Activated CD4-positive, CD25-positive, alpha-beta regulatory T cell (primary cell): ENCODE measurements at regions not wholly inside any gene's neighbourhood (a gene's known extent, or its start where the extent isn't known, plus 50 kb on each side); places are given as distances from the start of the nearest gene placed in this dataset.
"Not testable (repeated sequence)": the region's sequence is repeated elsewhere in the genome, so short reads cannot be mapped to it uniquely, and the experiment has no call there.

Experiments used
- DNase-seq, 4 experiments: peaks; one replicate each; lab custom pipeline; 2025; lab: John Stamatoyannopoulos, UW

DNA sequence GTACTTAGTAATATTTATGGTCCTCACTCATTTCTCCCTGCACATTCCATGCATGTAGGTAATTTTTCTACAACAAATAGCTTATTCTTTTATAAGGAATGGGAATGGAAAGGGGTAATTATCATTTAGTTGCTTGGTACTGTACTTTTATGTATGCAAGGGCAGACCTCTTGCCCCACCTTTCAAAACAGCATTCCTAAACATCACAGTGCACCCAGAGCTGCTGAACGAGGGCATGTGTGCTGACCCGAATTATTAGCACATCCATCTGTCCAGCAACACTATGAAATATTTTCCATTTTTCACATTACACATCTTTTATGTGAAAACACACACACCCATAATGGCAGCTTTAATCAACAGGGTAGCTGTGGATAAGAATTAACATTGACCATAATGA lies 228.6 kb upstream of the ARRDC3 start:
- no peak for DNase-seq

DNA sequence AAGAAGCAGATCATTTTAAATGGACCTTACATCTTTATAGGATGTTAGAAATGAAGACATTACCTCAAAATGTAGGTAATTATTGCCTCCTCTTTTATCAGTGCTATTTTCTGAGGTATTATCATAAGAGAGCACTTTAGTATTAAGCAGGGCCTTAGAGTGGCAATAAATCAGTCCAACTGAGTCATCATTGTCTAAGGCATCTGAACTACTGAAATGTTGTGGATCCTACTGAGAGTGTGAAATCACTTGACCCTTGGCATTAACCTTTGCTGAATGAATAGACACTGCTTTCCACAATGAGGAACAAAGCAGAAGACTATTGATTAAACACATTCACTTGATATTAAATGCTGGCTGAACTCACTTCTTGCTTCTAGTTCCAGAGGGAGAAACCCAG lies 224.6 kb upstream of the ARRDC3 start:
- DNase-seq = no peak

DNA sequence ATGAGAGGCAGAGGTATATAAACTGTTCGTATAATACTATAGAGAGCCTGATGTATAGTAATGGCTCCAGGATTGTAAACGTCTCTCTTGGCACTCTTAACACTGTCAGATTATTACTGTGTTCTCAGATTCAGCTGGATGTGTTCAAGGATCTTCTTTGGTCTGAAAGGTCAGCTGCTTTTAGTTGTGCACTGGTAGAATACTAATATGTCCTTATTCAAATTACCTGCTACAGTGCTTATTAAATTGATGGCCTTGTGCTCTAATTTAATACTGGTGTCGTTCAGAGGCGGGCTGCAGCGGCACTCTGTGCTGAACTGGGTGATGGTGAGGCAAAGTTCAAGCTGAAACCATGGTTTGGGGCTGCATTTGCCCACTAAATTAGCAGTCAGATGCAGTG lies 216.7 kb upstream of the ARRDC3 start:
- DNase-seq = no peak

DNA sequence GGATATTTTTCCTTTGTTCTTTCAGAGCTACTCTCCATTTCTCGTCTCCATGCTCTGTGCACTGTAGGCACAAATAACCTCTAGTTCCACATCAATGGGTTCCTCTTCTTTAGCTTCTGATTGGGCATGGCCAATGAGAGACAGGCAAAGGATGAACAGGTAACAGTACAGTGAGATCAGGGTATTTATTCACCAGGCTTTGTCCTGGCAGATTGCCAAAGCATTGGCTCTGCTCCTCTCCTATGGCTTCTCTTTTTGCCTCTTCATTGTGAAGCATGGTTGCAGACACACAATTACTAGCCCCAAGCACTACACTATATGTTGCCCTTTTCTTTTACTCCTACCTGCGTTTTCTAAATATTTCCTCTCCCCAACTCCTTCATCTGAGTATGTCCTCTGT lies 215.1 kb upstream of the ARRDC3 start:
- no peak for DNase-seq

DNA sequence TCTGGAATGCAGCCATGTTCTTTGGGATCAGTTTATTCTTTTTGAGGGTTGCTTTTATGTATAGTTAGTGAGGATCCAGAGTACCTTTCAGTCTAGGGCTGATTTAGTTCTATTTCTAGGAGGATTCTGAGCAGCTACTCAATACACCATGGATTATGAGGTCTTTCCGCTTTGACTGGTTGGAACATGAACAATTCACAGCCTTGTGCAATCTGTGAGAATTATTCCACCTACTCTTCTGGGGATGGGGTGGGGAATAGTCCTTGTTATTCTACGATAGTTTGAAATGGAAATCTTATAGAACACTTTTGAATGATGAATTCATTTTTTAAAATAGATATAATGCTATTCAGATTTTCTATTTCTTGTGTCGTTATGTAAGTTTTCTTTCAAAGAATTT lies 212.3 kb upstream of the ARRDC3 start:
- DNase-seq = no peak

DNA sequence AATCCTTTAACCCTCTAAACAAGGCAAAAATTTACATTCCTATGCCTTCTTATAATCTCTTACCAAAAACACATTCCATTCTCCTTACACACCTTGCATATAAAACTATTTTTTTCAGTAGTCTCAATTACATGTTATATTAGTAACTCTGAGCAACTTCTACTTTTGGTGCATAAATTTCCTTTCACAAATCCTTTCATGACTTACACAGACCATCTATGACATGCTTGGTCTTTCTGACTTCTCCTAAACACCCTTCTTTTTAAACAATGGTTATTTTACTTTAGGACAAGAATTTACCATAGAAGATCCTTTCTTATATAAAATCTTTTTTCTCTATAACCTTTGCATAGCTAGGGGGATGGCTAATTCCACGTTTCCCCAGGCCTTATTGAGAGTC lies 208.0 kb upstream of the ARRDC3 start:
- no peak for DNase-seq

DNA sequence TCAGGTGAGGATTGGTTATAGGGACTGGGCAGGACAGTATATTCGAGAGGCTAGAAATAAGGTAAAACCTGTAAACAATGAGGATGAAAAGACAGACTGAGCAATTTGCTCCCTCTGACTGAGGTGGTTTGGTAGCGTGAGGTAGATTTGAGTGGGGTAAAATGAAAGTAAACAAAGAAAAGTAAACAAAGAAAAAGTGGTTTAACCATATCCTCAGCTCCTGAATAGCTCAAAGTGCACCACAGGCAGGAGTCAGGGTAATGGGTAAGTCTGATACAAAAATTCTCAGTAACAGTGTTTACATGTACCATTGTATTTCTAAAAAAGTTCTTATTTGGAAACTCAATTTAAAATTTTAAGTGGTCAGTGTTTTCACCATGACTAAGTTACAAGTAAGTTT lies 203.1 kb upstream of the ARRDC3 start:
- DNase-seq = no peak

DNA sequence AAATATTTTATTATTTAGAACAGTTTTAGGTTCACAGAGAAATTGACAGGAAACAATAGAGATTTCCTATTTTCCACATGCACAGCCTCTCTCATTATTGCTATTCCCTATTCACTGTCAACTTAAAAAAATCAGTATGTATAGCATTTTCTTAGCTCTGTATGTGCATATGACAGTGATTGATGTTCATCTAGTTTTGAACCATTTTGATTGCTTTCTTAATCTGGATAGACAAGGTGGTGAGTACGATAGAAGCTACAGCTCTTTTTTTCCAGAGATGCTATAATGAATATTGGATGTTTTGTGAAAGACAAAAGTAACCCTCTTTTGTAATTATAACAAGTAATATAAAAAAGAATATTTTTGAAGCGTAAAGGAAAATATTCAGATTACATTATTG lies 201.2 kb upstream of the ARRDC3 start:
- no peak for DNase-seq

DNA sequence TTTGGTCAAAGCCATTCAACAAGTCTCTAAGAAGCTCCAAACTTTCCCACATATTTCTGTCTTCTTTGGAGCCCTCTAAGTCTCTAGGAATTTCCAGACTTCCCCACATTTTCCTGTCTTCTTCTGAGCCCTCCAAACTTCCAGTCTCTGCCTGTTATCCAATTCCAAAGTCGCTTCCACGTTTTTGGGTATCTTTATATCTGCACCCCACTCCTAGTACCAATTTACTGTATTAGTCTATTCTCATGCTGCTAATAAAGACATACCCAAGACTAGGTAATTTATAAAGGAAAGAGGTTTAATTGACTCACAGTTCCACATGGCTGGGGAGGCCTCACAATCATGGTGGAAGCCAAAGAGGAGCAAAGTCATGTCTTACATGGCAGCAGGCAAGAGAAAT lies 182.9 kb upstream of the ARRDC3 start:
- not testable (repeated sequence) for DNase-seq

DNA sequence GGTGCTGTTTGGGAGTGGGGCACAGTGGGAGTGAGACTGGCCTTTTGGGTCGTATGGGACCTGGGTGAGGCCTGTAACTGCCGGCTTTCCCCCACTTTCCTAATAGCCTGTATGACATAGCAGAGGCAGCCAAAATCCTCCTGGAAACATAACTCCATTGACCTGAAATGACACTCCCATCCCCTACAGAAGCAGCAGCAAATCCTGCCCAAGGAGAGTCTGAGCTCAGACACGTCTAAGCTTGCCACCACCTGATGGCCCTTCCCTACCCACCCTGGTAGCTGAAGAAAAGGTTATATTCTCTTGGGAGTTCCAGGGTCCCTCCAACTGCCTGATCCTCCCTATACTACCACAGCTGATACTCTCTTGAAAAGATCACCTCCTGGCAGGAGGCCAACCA lies 179.8 kb upstream of the ARRDC3 start:
- no peak for DNase-seq

DNA sequence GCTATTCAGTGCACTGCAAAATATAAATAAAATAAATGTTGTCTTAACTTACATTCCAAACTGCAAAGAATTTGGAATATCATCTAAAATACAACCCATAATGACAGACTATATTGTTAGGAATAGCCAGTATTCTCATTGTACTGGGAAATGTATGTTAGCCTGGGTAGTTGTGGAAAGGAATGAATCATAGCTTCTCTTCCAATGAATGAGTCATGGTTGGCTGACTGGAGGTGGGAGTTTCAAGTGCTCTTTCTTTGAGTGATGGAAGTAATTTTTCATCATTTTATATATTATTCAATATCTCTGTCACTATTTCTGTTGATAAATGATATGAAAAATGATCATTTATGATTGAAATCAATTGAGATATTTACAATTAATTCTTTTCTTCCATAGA lies 158.6 kb upstream of the ARRDC3 start:
- no peak for DNase-seq

DNA sequence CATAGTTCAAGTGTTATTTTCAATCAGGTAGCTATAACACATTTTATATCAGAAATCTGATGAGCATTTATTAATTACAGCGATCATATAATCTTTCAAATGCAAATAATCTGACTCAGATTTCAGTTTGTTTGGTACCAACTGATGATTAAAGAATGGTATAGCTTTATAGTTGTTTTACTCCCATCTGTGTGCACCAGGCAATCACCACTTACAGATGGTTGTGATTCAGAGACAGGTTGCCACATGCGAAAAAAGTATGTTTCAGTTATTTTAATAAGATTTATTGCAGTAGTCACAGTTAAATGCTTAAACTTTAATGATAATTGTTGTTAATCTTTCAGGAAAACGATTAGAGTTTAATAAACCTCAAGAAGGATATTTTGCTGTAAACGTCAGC lies 155.1 kb upstream of the ARRDC3 start:
- no peak for DNase-seq

DNA sequence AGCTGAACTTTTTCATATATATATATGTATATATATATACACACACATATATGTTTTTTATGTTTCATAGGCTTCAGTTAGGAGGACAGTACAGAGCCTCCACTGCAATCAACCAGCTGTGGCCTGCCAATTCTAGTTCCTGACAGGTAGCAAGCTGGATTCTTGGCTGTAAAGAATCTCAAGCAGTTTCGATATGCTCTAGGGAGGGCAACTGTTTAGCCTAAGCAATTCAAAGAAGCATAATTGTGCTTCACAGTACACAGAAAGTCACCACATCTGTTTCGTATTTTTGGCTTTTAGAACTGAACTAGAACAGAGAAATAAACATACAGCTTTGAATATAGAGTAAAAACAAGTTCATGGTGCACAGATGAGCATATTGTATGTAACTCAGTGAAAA lies 152.4 kb upstream of the ARRDC3 start:
- no peak for DNase-seq

DNA sequence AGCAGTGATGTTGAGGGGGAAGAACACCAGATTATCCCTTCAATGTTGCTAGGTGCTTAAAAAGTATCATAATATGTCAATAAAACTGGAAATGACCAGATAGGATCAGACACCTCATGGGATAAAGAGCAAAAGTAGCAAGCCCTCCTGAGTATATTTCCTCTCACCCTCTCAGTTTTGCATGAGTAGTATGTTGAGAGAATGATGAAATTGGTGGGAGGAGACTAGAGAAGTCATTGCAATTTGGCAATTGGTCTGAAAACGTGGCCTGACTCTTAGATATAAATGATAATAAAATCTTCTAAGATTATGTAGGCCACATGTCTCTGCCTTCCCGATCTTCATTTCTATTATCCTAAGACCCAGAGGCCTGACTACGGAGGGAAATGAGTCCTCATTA lies 151.2 kb upstream of the ARRDC3 start:
- DNase-seq = no peak

DNA sequence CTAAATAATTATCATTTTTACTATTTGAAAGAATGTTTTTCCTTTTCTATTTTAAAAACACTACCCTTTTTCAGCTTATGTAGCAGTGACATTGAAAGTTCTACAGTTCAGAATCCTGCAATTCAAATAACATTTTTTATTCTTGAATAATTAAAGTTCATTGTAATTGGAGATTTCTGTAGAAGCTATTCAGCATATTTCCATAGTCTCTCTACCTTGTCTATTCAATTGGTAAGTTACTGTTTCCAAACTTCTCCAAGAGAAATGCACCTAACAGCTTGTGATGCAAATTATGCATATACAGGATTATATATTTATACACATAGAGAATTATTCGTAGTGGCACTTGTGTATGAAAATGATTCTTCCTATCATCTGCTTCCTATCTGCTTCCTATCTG lies 149.7 kb upstream of the ARRDC3 start:
- DNase-seq = no peak

DNA sequence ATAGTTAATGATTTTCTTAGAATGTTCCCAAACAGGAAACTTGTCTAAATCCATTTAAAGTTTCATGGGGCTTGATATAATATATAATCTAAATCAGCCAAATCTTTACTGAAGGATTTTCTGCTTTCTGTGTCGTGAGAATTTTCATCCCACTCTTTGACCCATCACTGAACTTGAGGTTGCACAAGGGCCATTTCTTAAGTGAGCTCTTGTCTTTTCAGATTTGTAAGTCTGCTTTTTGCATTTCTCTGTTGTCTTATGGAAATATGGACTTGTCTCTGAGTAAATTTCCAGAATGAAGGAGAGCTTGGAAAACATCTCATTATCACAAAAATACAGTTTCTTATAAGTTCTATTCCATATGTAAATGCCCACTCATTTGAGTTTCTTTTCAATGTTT lies 149.2 kb upstream of the ARRDC3 start:
- no peak for DNase-seq

DNA sequence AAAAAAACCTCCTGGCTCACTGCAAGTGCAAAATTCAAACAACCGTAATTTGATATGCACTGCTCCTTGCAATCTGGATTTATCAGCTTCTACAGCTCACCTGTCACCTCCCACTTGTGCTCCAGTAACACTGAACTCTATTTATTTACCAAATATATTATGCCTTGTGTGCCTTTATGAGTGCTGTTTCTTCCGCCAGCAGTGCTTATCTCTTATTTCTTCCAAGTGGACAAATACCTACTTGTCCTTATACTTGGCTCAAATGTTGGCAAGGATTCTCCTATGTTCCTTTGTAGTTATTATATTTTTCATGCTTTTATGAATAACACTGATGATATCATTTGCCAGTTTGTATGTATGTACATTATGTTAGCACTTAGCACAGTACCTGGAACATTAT lies 145.7 kb upstream of the ARRDC3 start:
- no peak for DNase-seq

DNA sequence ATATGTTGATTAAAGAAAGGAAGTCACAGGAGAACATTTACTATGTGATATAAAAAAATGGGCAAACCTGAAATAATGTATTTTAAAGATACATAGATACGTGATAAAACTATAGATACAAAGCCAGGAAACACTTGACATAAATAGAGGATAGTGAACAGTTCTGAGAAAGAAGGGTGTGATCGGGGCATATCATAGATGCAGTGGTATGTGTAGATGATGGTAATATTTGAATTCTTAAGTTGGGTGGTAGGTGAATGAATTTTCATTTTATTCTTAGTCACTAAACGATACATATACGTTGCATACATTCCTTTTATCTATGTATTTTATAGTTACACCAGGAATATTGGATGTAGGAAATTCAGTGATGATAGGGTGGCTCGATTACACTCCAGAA lies 138.7 kb upstream of the ARRDC3 start:
- no peak for DNase-seq

DNA sequence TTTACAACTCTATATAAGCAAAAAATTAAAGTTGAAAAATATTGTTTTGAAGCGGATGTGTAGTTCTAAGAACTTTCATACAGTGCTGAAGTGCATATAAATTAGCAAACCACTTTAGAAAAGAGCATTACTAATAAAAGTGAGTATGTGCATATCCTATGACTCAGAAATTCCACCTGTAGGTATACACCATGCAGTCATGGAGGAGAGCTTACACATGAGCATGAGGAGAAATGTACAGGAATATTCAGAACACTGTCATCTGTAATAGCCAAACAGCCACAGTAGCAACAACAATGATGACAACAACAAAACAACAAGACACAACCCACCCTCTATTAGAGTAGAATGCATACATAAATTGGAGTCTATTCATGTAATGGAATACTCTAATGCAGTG lies 138.2 kb upstream of the ARRDC3 start:
- DNase-seq = no peak

DNA sequence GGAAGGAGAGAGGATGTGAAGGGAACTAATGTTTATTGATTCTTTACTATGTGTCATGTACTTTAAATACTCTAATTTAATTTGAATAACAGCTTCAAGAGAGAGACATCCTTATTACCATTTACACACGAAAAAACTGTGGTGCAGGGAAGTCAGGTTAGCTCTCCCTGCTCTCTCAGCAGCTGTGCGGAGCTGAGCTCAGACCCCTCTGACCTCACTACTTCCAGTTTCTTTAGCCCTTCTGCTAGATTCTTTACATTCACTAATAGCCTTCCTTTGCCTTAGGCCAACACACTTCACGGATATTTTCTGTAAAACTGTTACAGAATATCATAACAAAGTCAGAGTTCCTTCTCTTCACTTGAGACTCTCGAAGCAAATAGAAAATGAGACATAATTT lies 131.3 kb upstream of the ARRDC3 start:
- no peak for DNase-seq

DNA sequence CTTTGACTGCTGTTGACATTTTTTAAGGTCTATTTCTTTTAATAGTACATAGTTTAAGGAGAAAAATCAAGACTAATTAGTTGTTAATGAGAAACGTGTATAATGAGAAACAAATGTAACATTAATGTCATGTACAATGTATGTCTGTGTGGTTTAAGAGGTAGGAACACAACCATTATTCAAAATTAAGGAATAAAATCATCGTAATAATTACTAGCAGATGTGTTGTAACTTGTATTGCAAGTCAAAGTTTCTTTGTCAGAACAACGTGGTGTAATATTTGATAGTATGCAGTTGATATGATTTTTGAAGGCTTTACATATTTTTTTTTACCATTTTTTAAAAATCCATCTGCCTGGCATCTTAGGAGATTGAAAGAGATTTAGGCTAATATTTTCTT lies 120.2 kb upstream of the ARRDC3 start:
- no peak for DNase-seq

DNA sequence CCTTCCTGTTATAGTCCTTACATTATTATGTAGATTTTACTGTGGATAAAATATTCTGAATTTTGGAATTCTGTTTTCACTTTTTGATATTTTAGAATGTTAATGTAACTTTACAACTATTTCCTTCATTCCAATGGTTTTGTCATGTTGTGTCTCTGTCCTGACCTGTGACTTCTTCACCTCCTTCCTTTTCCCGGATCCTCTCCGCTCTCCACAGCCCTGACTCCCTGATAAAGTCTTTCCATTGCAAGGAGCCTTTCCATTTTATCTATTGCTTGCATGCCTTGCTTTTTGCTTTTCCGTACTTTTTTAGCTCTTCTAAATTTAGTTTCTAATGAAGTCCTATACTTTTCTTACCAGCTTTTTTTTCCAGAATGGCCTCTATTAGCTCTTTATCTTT lies 117.6 kb upstream of the ARRDC3 start:
- no peak for DNase-seq

DNA sequence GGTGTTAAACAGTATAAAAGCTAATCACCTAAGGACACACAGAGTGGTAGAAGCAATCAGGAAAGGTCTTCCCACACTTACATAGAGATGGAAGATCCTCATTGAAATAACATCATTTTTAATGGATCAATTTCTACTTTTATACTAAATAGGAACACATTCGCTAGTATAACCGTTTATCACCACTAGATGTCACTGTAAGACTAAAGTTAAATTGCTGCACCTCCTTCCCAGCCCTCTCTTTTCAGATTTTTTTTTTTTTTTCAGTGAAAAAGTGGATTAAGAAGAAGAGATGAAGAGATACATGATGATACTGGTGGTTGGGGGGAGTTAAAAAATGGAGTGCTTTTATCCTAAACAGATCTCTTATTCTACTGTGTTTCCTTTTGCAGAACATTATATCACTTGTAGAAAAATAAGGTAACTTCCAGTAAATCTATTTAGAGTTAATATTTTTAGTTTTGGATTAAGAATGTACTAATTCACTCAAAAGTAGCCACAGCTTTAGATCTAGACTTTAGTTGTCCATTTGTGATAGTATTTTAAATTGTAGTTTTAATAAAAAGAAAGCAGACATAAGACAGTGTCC lies 116.9 kb upstream of the ARRDC3 start:
- no peak for DNase-seq

DNA sequence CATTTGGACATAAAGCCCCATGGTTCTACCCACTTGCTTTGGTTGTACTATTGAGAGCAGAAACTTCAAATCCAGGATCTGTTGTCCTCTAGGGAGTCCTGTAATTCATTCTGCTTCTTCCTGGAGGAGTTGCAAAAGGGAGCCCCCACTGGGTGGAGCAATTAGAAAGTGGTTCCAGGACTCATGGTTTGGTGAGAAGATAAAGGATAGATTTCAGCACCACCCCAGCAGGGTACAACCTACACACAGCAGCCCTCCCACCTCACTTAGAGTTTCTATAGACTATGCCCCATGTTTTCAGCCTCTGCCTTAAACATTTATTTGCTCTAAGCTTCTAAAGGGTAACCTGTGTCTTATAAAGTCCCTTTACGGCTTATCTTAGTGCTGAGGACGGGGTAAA lies 112.6 kb upstream of the ARRDC3 start:
- no peak for DNase-seq

DNA sequence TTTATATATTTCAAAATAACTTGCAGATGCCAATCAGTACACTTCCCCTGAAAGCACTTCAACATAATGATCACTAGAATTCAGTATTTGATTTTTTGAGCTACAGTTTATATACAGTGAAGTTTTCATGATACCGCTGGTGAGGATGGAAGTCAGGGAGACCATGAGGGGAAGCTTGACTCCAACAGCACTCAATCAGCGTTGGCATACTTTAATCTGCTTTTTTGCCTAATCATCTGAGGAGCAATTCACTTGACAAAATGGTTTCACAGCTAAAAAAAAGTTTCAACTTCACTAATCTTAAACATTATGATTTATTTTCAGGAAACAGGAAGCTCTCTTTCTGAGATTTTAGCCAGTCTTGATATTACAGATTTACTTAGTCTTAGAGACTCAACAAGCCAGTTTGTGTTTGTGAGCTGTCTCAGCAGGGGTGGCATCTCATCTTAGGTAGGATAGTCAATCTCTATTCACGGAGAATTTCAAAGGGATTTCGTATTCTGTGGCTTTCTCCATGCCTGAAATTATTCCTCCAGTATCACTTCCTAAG lies 111.4 kb upstream of the ARRDC3 start:
- no peak for DNase-seq
